Gastrocnemius medialis (tissue), 4 donors: ENCODE measurements at regions not wholly inside any gene's neighbourhood (a gene's known extent, or its start where the extent isn't known, plus 50 kb on each side); places are given as distances from the start of the nearest gene placed in this dataset.

ENCODE experiments used
- ATAC-seq, 2 donors: fragments of 150-250 bp; one replicate each; pipeline ENCODE4 v1.9.1; 2016
- DNase-seq, 2 donors: peaks; one replicate each; pipeline ENCODE4 v3.0.0-alpha.2; 2019
- H3K27ac ChIP-seq, 4 donors: fragments of 200-600 bp; sonication (generic); 1 replicate in 1 of 4; 2 replicates in 3 of 4; pipeline ENCODE4 v1.5.1; 2016 to 2018; ENCODE audit warnings: mild to moderate bottlenecking in 2 of 4, moderate library complexity in 1 of 4
- H3K27me3 ChIP-seq, 3 donors: fragments of 200-600 bp; sonication (generic) in 2 of 3; 1 replicate in 1 of 3; 2 replicates in 2 of 3; pipeline versions ENCODE4 v1.5.1 to v1.6.0; 2016 to 2019; ENCODE audit warnings: mild to moderate bottlenecking in 1 of 3, moderate library complexity in 1 of 3
- H3K36me3 ChIP-seq, 2 donors: fragments of 200-600 bp; sonication (generic) in 1 of 2; one replicate each; pipeline ENCODE4 v1.5.1; 2017 to 2018
- H3K4me1 ChIP-seq, 2 donors: fragments of 200-600 bp; sonication (generic) in 1 of 2; one replicate each; pipeline ENCODE4 v1.5.1; 2016 to 2017; ENCODE audit warnings: mild to moderate bottlenecking in 2 of 2
- H3K4me3 ChIP-seq, 4 donors: fragments of 200-600 bp; sonication (generic) in 3 of 4; 1 replicate in 1 of 4; 2 replicates in 3 of 4; pipeline ENCODE4 v1.5.1; 2016 to 2019; ENCODE audit warnings: mild to moderate bottlenecking in 2 of 4
- H3K9me3 ChIP-seq, 3 donors: fragments of 200-600 bp; sonication (generic) in 2 of 3; 1 replicate in 1 of 3; 2 replicates in 2 of 3; pipeline ENCODE4 v1.5.1; 2016 to 2019
- POLR2A ChIP-seq, 2 donors: fragments of 450-650 bp; IDR thresholded peaks; one replicate each; pipeline ENCODE4 v1.6.1; 2017; ENCODE audit warnings: antibody characterized with exemption in 2 of 2, mild to moderate bottlenecking in 2 of 2, moderate library complexity in 2 of 2
- in situ Hi-C, 4 donors: fragments of 200-750 bp; cut with MboI; loops; one replicate each; pipeline versions ENCODE4 v1.15.0 to v1.8.0; 2017; ENCODE audit warnings: low sequenced_read_pairs in 4 of 4
- intact Hi-C: fragments of 100-400 bp; cut with DNase I; formaldehyde crosslinking; loops from one replicate; pipeline ENCODE4 v1.15.1; 2023; ENCODE audit warnings: low total_unique reads
- TF ChIP-seq, protein P1 (sequence below), 5 experiments: fragments of 450-650 bp in 3 of 5; fragments of 200-600 bp in 2 of 5; sonication (generic) in 2 of 5; IDR thresholded peaks in 4 of 5; conservative IDR thresholded peaks in 1 of 5; 1 replicate in 4 of 5; 2 replicates in 1 of 5; pipeline ENCODE4 v1.5.1; 2016 to 2019; ENCODE audit warnings: antibody characterized with exemption in 5 of 5, mild to moderate bottlenecking in 3 of 5, moderate library complexity in 3 of 5

DNA sequence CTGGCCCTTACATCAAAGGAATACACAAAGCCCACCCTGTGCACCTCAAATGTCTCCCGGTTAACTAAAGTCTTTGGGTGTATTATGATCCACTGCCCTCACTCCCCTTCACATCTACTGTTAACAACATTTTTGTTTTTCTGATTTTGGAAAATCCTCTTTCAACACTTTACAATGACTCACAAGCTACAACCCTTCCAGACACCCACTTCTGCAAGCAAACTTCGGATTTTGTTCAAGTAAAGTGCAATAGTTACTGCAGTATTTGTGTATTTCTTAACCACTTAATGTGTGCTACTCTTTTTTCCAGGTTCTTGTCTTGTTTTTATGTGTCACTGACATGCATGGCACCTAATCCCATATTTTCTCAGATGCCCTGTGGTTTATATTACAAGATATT lies 101.1 kb downstream of the EDNRB start:
- TF ChIP-seq POLR2A (IDR thresholded peaks at IDR 0.05): no peak

DNA sequence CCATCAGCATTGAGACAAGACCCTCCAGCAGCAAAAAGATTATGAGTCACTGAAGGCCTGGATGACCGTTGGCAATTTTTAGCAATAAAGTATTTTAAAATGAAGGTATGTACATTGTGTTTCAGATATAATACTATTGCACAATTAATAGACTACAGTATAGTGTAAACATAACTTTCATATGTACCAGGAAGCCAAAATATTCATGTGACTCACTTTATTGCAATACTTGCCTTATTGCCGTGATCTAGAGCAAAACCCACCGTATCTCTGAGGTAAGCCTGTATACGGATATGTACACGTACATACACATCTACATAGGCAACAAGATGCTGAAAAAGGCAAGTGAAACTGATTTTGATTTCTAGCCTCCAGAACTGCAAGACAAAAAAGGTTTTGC lies 103.3 kb downstream of the EDNRB start:
- in situ Hi-C loops (no loop called here), intact Hi-C loops (no loop called here)
- TF ChIP-seq, protein P1, sequence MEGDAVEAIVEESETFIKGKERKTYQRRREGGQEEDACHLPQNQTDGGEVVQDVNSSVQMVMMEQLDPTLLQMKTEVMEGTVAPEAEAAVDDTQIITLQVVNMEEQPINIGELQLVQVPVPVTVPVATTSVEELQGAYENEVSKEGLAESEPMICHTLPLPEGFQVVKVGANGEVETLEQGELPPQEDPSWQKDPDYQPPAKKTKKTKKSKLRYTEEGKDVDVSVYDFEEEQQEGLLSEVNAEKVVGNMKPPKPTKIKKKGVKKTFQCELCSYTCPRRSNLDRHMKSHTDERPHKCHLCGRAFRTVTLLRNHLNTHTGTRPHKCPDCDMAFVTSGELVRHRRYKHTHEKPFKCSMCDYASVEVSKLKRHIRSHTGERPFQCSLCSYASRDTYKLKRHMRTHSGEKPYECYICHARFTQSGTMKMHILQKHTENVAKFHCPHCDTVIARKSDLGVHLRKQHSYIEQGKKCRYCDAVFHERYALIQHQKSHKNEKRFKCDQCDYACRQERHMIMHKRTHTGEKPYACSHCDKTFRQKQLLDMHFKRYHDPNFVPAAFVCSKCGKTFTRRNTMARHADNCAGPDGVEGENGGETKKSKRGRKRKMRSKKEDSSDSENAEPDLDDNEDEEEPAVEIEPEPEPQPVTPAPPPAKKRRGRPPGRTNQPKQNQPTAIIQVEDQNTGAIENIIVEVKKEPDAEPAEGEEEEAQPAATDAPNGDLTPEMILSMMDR (IDR thresholded peaks at IDR 0.05 in 4 of 5, conservative IDR thresholded peaks at IDR 0.05 in 1 of 5): no peak
- no peak for TF ChIP-seq POLR2A (IDR thresholded peaks at IDR 0.05)
- Histone ChIP-seq H3K4me3 (no peak overlapping the region), H3K9me3 (no peaks in the 10 kb centered on the region), H3K36me3 (no peaks in the 10 kb centered on the region), H3K4me1 (no peaks in the 10 kb centered on the region), H3K27me3 (no peaks in the 10 kb centered on the region), H3K27ac (no peak overlapping the region)
- ATAC-seq (no peak), DNase-seq (no peak)

More for the DNA sequence above, 101.1 kb downstream of the EDNRB start:
- Histone ChIP-seq H3K27me3 (no peaks in the 10 kb centered on the region), H3K9me3 (no peaks in the 10 kb centered on the region), H3K27ac (no peak overlapping the region), H3K4me3 (no peak overlapping the region), H3K4me1 (no peaks in the 10 kb centered on the region), H3K36me3 (no peaks in the 10 kb centered on the region)
- no peak for ATAC-seq
- in situ Hi-C loops: no loop called here
- no peak for DNase-seq
- intact Hi-C loops: no loop called here
